ENCODE measurements at regions not wholly inside any gene's neighbourhood (a gene's known extent, or its start where the extent isn't known, plus 50 kb on each side); places are given as distances from the start of the nearest gene placed in this dataset.

DNA sequence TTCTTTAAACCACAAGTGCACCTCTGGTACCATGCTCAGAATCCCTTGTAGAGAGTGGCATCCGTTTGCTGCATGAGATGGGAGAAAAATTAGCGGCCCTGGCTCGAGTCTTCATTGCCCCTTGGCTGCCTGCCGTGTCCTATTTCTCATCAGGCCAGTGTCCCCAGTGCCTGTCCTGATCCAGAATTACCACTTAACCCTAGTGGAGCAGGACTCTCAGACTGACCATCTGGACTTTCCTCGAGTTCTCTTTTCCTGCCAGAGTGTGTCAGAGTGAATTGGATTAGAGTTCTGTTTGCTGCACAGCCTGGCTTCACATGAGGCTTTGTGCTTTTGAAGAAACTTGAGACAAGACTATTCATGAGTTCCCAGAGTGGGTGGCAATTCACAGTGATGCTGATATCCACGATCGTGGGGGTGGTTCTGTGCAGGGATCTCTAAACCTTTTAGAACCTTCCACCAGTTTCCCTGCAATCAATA, 92.6 kb downstream of the C9orf152 start:
- no peak overlapping the region for H3K27ac Mint-ChIP-seq

DNA sequence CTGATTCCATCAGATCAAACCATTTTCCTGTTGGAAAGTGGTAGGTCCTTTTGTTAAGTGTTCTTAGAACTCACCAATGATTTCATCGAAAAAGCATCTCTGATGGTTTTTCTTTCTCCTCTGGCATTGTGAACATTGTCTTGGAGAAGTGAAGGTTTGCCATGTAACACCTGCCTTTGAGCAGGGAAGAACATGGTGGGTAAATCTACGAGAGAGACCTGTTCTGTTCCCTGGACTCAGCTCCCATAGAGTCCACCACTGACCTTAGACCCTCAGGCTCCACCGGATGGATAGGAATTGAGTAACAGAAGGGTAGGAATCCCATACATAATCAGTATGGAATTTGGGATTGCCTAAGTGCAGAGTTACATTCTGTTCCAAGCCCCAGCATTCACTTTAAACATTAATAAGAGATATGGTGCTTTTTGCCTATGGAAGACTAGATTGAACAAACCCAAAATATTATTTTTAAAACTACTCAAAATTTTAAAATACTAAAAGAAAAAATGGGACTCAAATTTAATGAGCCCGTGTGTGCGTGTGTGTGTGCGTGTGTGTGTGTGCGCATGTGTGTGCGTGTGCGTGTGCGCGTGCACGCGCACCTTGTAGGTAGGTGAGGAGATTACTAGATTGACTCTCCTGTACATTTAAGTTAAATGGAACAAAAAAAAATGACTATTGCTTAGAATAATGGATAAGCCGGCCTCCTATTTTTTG, 92.0 kb downstream of the C9orf152 start:
- no peak overlapping the region for H3K4me3 Mint-ChIP-seq
- H3K9me3 Mint-ChIP-seq: no peaks in the 10 kb centered on the region
- H3K36me3 Mint-ChIP-seq (ENCODE audit: insufficient read depth in 2 of 2): peaks cover 0 to 5% of the 10 kb centered on the region in 2 donors
- H3K27ac Mint-ChIP-seq: no peak overlapping the region
- no peak for ATAC-seq (replicated peaks in 1 of 2)
- no peak for DNase-seq
- H3K4me1 Mint-ChIP-seq (ENCODE audit: low read depth): no peaks in the 10 kb centered on the region
- H3K27me3 Mint-ChIP-seq (ENCODE audit: low read depth): no peaks in the 10 kb centered on the region

More for the DNA sequence above, 92.6 kb downstream of the C9orf152 start:
- Mint-ChIP-seq H3K4me1 (ENCODE audit: low read depth) (no peaks in the 10 kb centered on the region), H3K36me3 (ENCODE audit: insufficient read depth in 2 of 2) (peaks cover 0 to 5% of the 10 kb centered on the region in 2 donors), H3K9me3 (no peaks in the 10 kb centered on the region), H3K27me3 (ENCODE audit: low read depth) (no peaks in the 10 kb centered on the region), H3K4me3 (no peak overlapping the region)
- ATAC-seq (replicated peaks in 1 of 2) (no peak), DNase-seq (no peak)

DNA sequence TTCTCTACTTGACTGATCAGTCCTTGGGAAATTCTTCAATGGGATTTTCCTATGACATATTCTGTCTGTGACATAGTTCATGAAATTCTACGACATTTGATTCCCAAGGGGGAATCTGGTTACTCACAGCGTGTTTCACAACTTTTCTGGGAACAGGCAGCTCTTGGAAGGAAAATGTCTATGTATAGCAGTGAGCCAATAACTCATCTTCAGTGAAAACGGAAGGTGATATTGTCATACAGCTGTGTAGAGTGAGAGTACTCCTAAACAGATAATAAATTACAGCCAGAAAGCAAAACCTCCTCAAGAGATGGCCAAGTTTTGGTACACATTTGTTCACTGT, 91.4 kb downstream of the C9orf152 start:
- Mint-ChIP-seq H3K4me3 (no peak overlapping the region), H3K9me3 (no peaks in the 10 kb centered on the region), H3K27me3 (ENCODE audit: low read depth) (no peaks in the 10 kb centered on the region), H3K36me3 (ENCODE audit: insufficient read depth in 2 of 2) (peaks cover 0 to 5% of the 10 kb centered on the region in 2 donors), H3K27ac (no peak overlapping the region), H3K4me1 (ENCODE audit: low read depth) (no peaks in the 10 kb centered on the region)
- ATAC-seq (replicated peaks in 1 of 2) (no peak), DNase-seq (no peak)

DNA sequence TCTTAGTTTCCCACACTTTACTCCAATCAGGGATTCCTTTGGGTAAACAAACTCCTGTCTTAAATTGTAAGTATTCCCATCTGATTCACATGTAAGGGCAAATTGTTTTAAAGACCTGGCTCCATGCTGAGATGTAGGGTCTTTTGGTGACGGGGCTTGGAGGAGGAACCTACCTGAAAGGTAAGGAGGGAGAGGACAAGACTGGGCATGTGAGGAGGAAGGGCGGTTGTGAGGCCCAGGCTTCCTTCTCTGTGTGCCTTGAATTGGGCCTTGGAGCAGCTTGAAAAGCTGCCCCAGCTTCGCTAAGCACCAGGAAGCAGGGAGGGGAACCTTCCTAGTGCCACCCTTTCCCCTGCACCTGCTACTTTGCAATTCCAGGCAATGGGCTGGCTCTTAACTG, 86.8 kb downstream of the C9orf152 start:
- Mint-ChIP-seq H3K27me3 (ENCODE audit: low read depth) (no peaks in the 10 kb centered on the region), H3K4me1 (ENCODE audit: low read depth) (peaks cover 35% of the 10 kb centered on the region), H3K27ac (no peak overlapping the region), H3K4me3 (no peak overlapping the region), H3K9me3 (no peaks in the 10 kb centered on the region), H3K36me3 (ENCODE audit: insufficient read depth in 2 of 2) (peaks cover 0 to 1% of the 10 kb centered on the region in 2 donors)
- ATAC-seq (replicated peaks in 1 of 2) (no peak), DNase-seq (no peak)

DNA sequence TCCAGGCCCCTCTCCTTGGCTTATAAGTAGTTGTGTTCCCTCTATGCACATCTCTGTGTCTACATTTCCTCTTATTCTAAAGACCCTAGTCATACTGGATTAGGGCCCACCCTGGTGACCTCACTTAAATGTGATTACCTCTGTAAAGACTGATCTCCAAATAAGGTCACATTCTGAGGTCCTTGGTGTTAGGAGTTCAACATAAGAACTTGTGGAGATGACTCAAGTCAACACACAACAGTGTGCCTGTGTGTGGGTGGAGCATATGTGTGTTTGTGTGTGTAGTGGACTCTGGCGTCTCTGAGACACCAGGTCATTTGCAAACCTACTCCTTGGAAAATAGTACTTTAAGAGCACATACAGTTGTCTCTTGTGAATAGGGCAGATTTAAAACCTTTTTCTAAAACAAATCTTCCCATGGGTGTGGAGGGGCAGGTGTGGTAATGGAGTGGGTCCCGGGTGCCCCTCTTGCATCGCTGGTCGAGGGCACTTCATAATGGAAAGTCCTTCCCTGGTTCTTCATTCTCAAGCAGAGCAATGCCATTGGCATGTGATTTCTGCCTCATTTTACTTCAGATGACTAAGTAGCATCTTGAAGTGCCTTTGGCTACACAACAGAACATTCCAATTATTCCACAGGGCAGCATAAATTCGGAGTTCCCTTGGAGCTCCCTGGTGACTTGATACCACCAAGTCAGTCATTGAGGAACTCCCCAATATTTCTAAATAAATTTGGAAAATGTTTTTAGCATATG, 84.4 kb downstream of the C9orf152 start:
- peaks cover 43% of the 10 kb centered on the region for H3K4me1 Mint-ChIP-seq (ENCODE audit: low read depth)
- peak; percentile 22 to 26 for ATAC-seq (replicated peaks in 1 of 2)
- no peaks in the 10 kb centered on the region for H3K9me3 Mint-ChIP-seq
- peaks cover 0 to 1% of the 10 kb centered on the region in 2 donors for H3K36me3 Mint-ChIP-seq (ENCODE audit: insufficient read depth in 2 of 2)
- no peak overlapping the region for H3K27ac Mint-ChIP-seq
- no peak for DNase-seq
- H3K27me3 Mint-ChIP-seq (ENCODE audit: low read depth): no peaks in the 10 kb centered on the region
- H3K4me3 Mint-ChIP-seq: no peak overlapping the region

DNA sequence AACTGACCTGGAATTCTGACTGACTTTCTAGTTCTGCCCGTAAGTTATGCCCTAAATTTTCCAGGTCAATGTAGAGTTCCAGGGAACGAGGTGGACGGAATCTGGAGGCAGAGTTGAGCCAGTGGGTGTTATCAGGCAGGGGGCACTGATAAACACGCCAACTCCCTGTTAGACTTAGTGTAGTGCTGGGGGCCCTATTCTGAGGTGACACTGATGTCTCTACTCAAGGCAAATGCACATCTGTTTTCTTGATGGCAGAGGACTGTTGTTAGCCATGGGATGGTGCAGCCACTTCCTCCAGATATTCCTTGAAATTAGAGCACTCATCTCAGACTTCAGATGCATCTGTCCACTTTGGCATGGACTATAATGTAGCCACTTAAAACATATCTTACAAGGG, 83.5 kb downstream of the C9orf152 start:
- ATAC-seq (replicated peaks in 1 of 2) (no peak), DNase-seq (no peak)
- peaks cover 0 to 1% of the 10 kb centered on the region in 2 donors for H3K36me3 Mint-ChIP-seq (ENCODE audit: insufficient read depth in 2 of 2)
- H3K4me1 Mint-ChIP-seq (ENCODE audit: low read depth): peaks cover 44% of the 10 kb centered on the region
- H3K9me3 Mint-ChIP-seq: no peaks in the 10 kb centered on the region
- H3K27ac Mint-ChIP-seq: no peak overlapping the region
- no peak overlapping the region for H3K4me3 Mint-ChIP-seq
- H3K27me3 Mint-ChIP-seq (ENCODE audit: low read depth): no peaks in the 10 kb centered on the region

DNA sequence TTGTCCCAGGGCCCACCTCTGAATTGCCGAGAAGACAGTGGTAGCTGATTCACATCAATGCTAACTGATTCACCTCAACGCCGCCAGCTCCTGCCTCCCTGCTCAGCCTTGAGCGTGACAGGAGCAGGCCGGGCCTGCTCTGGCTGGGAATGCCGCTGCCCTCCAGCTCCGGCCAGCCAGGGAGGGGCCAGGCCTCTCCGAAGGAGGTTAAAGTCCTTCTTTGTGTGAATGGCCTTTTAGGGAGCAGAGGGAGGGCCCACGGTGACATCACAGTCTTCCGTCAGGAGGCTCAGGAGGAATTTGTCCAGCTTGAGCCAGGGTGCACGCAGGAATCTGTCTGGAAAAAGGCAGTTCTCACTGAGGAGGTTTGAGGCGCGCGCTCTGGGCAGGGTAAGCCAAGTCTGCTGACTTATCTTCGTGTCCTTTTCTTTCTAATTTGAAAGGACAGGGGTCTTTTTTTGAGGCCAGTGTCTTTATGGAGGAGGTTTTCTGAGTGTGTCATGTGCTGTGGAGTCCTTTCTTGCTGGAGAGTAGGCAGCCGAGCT, 82.7 kb downstream of the C9orf152 start:
- Mint-ChIP-seq H3K4me1 (ENCODE audit: low read depth) (peaks cover 49% of the 10 kb centered on the region), H3K27me3 (ENCODE audit: low read depth) (no peaks in the 10 kb centered on the region), H3K27ac (peak overlapping the region; percentile 25), H3K9me3 (no peaks in the 10 kb centered on the region), H3K36me3 (ENCODE audit: insufficient read depth in 2 of 2) (peaks cover 0 to 1% of the 10 kb centered on the region in 2 donors), H3K4me3 (peak overlapping the region in 1 of 2 donors; percentile 27)
- no peak for ATAC-seq (replicated peaks in 1 of 2)
- no peak for DNase-seq

DNA sequence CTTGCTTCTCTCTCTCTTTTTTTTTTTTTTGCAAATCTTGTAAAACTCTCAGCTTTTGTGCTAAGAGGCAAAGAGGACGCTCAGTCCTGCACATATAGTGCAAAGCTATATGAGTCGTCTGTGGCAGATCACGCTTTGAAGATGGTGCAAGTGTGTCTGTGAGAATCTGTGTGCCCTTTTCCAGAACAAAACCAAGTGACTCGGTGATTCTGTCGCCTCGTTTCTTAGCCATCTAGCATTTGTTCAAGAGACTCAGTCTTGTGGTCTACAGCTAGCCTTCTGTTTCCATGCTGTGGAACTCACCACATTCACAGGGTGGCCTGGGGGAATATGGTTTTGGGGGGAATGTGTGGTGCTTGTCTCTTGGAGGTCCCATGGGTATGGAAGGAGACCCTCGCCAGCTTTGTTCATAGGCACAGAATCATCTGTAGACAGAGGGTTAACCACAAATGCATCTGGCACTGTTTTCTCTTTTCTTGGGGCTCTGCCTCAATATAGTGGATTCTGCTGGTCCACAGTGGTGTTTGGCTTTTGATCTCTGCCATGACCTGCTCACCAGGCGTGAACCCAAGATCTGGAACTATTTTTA, 82.1 kb downstream of the C9orf152 start:
- Mint-ChIP-seq H3K27me3 (ENCODE audit: low read depth) (no peaks in the 10 kb centered on the region), H3K27ac (peak overlapping the region; percentile 25), H3K4me1 (ENCODE audit: low read depth) (peaks cover 49% of the 10 kb centered on the region), H3K36me3 (ENCODE audit: insufficient read depth in 2 of 2) (peaks cover 0 to 1% of the 10 kb centered on the region in 2 donors), H3K4me3 (peak overlapping the region; percentile 5 to 27), H3K9me3 (no peaks in the 10 kb centered on the region)
- ATAC-seq (replicated peaks in 1 of 2): peak; percentile 40 to 53
- no peak for DNase-seq

DNA sequence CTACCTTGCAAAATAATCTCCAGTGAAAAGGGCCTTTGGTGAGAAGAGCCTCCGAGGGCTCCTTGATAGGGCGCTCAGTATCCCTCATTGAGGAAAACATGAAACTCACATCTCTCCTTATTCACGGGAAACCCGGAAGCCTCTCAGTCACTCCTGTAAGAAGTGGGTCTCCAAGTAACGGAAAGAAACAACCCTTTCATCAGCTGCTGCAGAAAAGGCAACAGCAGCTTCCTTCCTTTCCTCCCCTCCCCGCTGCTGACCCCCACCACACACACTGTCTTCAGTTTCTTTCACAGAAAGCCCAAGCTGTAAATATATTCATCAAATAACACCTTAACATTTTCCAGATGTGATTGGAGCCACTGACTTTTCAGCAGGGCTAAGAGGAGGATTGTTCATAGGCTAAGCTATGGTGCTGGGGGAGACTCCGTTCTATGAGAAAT, 81.4 kb downstream of the C9orf152 start:
- Mint-ChIP-seq H3K27ac (peak overlapping the region; percentile 8), H3K4me3 (no peak overlapping the region)
- no peak for ATAC-seq (replicated peaks in 1 of 2)

DNA sequence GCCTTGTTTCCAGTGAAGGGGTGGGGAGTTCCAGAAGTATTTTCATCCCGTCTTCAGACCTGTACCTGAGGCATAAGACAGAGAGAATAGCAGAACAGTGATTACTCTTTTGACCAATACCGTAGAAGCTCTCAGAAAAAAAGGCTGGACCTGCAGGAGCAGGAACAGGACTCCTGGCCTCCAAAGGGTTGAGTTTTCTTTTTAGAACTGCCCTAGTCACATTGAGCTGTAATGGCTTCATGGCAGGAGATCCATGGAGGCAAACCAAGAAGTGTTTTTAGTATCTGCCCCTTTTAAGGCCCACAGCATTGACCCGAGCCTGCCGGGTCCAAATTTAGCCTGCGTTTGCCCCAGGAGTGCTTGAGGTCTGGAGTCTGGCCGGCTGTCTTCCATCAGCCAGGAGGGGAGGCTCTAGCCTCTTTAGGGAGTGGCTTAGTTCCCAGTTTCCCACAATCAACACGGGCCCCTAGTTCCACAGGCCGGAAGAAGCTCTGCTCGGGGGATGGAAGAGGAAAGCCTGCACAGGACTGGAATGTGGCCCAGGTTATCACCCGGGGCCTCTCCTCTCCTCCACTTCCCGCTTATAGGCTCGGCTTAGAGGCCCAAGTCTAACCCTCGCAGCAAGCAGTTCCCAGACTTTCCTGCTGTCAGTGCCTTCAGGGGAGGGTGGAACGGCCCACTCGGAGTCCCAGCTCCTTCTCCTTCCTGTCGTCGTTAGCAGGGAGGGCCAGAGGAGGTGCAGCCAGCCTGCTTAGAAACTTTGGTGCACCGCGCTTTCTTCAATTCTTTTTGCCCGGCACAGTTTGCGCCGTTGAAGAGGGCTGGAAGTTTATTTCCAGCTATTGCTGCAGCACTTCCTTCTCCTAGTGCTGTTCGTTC, 80.7 kb downstream of the C9orf152 start:
- H3K36me3 Mint-ChIP-seq (ENCODE audit: insufficient read depth in 2 of 2): peaks cover 0 to 1% of the 10 kb centered on the region in 2 donors
- H3K27ac Mint-ChIP-seq: peak overlapping the region; percentile 8
- DNase-seq: no peak
- no peaks in the 10 kb centered on the region for H3K27me3 Mint-ChIP-seq (ENCODE audit: low read depth)
- H3K4me1 Mint-ChIP-seq (ENCODE audit: low read depth): peaks cover 49% of the 10 kb centered on the region
- H3K4me3 Mint-ChIP-seq: no peak overlapping the region
- no peak for ATAC-seq (replicated peaks in 1 of 2)
- no peaks in the 10 kb centered on the region for H3K9me3 Mint-ChIP-seq

More for the DNA sequence above, 81.4 kb downstream of the C9orf152 start:
- Mint-ChIP-seq H3K9me3 (no peaks in the 10 kb centered on the region), H3K4me1 (ENCODE audit: low read depth) (peaks cover 49% of the 10 kb centered on the region), H3K27me3 (ENCODE audit: low read depth) (no peaks in the 10 kb centered on the region), H3K36me3 (ENCODE audit: insufficient read depth in 2 of 2) (peaks cover 0 to 1% of the 10 kb centered on the region in 2 donors)
- DNase-seq: no peak

DNA sequence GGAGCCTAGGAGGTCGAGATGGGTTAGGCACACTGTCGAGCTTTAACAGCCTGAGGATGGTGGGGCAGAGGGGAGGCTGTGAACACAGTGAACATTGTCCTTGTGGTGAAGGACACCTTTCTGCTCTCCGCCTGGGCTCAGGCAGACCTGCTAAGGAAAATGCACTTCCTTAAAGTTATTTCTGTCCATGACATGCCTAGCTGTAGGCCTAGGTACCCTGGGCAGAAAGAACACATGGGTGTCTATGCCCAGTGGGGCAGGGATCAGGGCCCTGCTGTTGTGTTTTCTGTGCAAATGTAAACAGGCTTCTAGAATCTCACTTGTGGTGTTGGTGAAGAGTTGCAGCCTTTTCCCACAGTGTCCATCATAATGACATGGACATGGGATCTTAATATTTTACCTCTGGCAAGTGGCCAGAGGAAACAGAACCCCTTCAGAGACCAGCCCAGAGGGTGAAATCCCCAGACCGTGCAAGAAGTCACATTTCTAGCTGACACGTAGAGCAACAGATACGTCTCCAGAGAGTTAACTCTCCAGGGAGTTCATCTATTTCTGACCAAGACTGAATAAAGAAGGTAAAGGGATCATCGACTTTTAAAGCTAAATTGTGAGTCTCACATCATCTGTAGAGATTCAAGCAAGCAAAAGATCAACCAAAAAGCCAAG, 79.2 kb downstream of the C9orf152 start:
- ATAC-seq (replicated peaks in 1 of 2): no peak
- Mint-ChIP-seq H3K27me3 (ENCODE audit: low read depth) (no peaks in the 10 kb centered on the region), H3K4me3 (no peak overlapping the region), H3K36me3 (ENCODE audit: insufficient read depth in 2 of 2) (peaks cover 0 to 3% of the 10 kb centered on the region in 2 donors), H3K27ac (no peak overlapping the region), H3K4me1 (ENCODE audit: low read depth) (peaks cover 44% of the 10 kb centered on the region), H3K9me3 (no peaks in the 10 kb centered on the region)
- no peak for DNase-seq

DNA sequence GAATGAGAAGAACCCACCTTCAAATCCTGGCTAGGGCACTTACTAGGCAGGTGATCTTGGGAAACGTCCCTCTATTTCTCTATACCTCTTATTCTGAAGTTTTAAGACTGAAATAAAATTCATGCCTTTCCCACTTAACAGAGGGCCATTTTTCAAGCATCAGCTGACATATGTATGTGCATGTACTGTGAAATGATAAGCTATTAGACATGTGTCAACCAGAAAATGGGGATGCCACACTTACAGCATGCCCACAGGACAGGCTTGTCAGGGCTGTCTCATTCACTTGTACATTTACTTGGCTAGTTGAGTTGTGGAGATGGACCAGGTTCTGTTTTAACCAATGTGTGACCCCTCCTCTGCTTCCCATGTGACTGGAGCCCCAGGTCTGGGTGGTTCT, 78.5 kb downstream of the C9orf152 start:
- H3K9me3 Mint-ChIP-seq: no peaks in the 10 kb centered on the region
- H3K4me1 Mint-ChIP-seq (ENCODE audit: low read depth): peaks cover 39% of the 10 kb centered on the region
- DNase-seq: no peak
- no peak overlapping the region for H3K4me3 Mint-ChIP-seq
- ATAC-seq (replicated peaks in 1 of 2): no peak
- no peaks in the 10 kb centered on the region for H3K27me3 Mint-ChIP-seq (ENCODE audit: low read depth)
- H3K36me3 Mint-ChIP-seq (ENCODE audit: insufficient read depth in 2 of 2): peaks cover 0 to 3% of the 10 kb centered on the region in 2 donors
- H3K27ac Mint-ChIP-seq: no peak overlapping the region

All from activated T-cell treated with anti-CD3 and anti-CD28 coated beads, Interleukin-2, amount 50 U/mL, for 72 hours (primary cell).